ENCODE measurements at regions not wholly inside any gene's neighbourhood (a gene's known extent, or its start where the extent isn't known, plus 50 kb on each side); places are given as distances from the start of the nearest gene placed in this dataset.

- no peaks in the 10 kb centered on the region for H3K9me3 ChIP-seq
- H3K4me1 ChIP-seq, result no peaks in the 10 kb centered on the region
- H3K4me3 ChIP-seq, result no peak overlapping the region
- no peaks in the 10 kb centered on the region for H3K27me3 ChIP-seq
- intact Hi-C loops (cut with DNase I), result no loop called here
- no peak for ATAC-seq
- no peak overlapping the region for H3K27ac ChIP-seq
- H3K36me3 ChIP-seq, result no peaks in the 10 kb centered on the region
- no peak for TF ChIP-seq CTCF (IDR thresholded peaks at IDR 0.05)
- no peak for DNase-seq
These were observed 401.6 kb downstream of the ANXA1 start for GRCh38 chr9:73553295-73553694.

GRCh38 chr9:73558471-73558870 lies 406.8 kb downstream of the ANXA1 start:
- no peak for TF ChIP-seq CTCF (IDR thresholded peaks at IDR 0.05)
- H3K36me3 ChIP-seq, result no peaks in the 10 kb centered on the region
- no peaks in the 10 kb centered on the region for H3K9me3 ChIP-seq
- H3K27me3 ChIP-seq, result no peaks in the 10 kb centered on the region
- H3K27ac ChIP-seq, result no peak overlapping the region
- H3K4me3 ChIP-seq, result no peak overlapping the region
- intact Hi-C loops (cut with DNase I), result no loop called here
- ATAC-seq (no peak), DNase-seq (no peak)
- H3K4me1 ChIP-seq, result no peaks in the 10 kb centered on the region

- intact Hi-C loops (cut with DNase I), result no loop called here
- no peak for DNase-seq
- H3K36me3 ChIP-seq, result no peaks in the 10 kb centered on the region
These were observed 413.4 kb downstream of the ANXA1 start for GRCh38 chr9:73565026-73565425.

GRCh38 chr9:73565833-73566465 lies 414.3 kb downstream of the ANXA1 start:
- DNase-seq (peak in 1 of 4 donors; percentile 8), ATAC-seq (no peak)
- intact Hi-C loops (cut with DNase I), result no loop called here
- Histone ChIP-seq H3K4me3 (no peak overlapping the region), H3K4me1 (no peaks in the 10 kb centered on the region), H3K9me3 (peaks cover 0 to 4% of the 10 kb centered on the region in 2 donors), H3K27ac (no peak overlapping the region), H3K36me3 (no peaks in the 10 kb centered on the region), H3K27me3 (no peaks in the 10 kb centered on the region)
- TF ChIP-seq CTCF (IDR thresholded peaks at IDR 0.05), result no peak

More at GRCh38 chr9:73565026-73565425, 413.4 kb downstream of the ANXA1 start:
- Histone ChIP-seq H3K27ac (no peak overlapping the region), H3K27me3 (no peaks in the 10 kb centered on the region), H3K9me3 (peaks cover 0 to 4% of the 10 kb centered on the region in 2 donors), H3K4me3 (no peak overlapping the region), H3K4me1 (no peaks in the 10 kb centered on the region)
- no peak for ATAC-seq
- TF ChIP-seq CTCF (IDR thresholded peaks at IDR 0.05), result no peak

- Histone ChIP-seq H3K9me3 (peaks cover 0 to 4% of the 10 kb centered on the region in 2 donors), H3K4me1 (no peaks in the 10 kb centered on the region), H3K4me3 (no peak overlapping the region), H3K27me3 (no peaks in the 10 kb centered on the region), H3K36me3 (no peaks in the 10 kb centered on the region), H3K27ac (no peak overlapping the region)
- ATAC-seq, result no peak
- no peak for DNase-seq
- intact Hi-C loops (cut with DNase I), result no loop called here
- no peak for TF ChIP-seq CTCF (IDR thresholded peaks at IDR 0.05)
These were observed 415.0 kb downstream of the ANXA1 start for GRCh38 chr9:73566627-73567026.

All from left lung (tissue), 4 donors.